Neural crest cell (in vitro differentiated cells): ENCODE measurements at regions not wholly inside any gene's neighbourhood (a gene's known extent, or its start where the extent isn't known, plus 50 kb on each side); places are given as distances from the start of the nearest gene placed in this dataset.

ENCODE experiments used
- DNase-seq: peaks from one replicate; pipeline ENCODE4 v3.0.0; 2021; ENCODE audit warnings: low read depth, mixed read lengths, low spot score
- H3K27ac Mint-ChIP-seq: one replicate; pipeline ENCODE4 v1.8.0; 2021; ENCODE audit warnings: mild to moderate bottlenecking, mixed read lengths; ENCODE audit not compliant: unreplicated experiment
- H3K27me3 Mint-ChIP-seq: 2 replicates; pipeline ENCODE4 v1.8.0; 2021; ENCODE audit warnings: low read depth, mild to moderate bottlenecking, mixed read lengths
- H3K36me3 Mint-ChIP-seq: 2 replicates; pipeline ENCODE4 v1.8.0; 2021; ENCODE audit warnings: low read depth, mild to moderate bottlenecking, mixed read lengths
- H3K4me1 Mint-ChIP-seq: 2 replicates; pipeline ENCODE4 v1.8.0; 2021; ENCODE audit warnings: mixed read lengths
- H3K4me3 Mint-ChIP-seq: one replicate; pipeline ENCODE4 v1.8.0; 2021; ENCODE audit warnings: mild to moderate bottlenecking, mixed read lengths
- H3K9me3 Mint-ChIP-seq: 2 replicates; pipeline ENCODE4 v1.8.0; 2021; ENCODE audit warnings: mixed read lengths
- TF ChIP-seq, protein P1 (sequence below): fragments of 200-600 bp; sonication (generic); conservative IDR thresholded peaks from 2 replicates; pipeline ENCODE4 v1.5.0; 2021; ENCODE audit warnings: antibody characterized with exemption, mild to moderate bottlenecking

DNA sequence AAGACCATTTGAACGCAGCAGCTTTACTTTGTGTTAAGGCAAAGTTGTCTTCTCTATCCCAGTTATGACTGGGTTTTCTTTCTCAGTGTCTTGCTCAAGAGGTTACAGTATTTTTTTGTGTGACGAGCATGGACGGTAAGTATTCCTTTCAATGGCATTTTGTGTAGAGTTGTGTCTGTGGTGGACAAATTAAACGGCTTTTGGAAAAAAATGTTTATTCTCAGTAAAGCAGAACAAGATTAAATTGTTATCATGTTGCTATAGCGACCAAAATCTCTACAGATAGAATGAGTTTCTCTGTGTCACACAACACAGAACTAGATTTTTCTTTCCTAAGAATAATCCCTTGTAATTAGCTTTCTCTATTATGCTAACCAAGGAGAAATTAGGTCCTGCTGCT lies 417.1 kb downstream of the AEBP2 start:
- peaks cover 6% of the 10 kb centered on the region for H3K9me3 Mint-ChIP-seq
- no peaks in the 10 kb centered on the region for H3K27me3 Mint-ChIP-seq
- no peaks in the 10 kb centered on the region for H3K4me1 Mint-ChIP-seq
- DNase-seq: no peak
- TF ChIP-seq, protein P1, sequence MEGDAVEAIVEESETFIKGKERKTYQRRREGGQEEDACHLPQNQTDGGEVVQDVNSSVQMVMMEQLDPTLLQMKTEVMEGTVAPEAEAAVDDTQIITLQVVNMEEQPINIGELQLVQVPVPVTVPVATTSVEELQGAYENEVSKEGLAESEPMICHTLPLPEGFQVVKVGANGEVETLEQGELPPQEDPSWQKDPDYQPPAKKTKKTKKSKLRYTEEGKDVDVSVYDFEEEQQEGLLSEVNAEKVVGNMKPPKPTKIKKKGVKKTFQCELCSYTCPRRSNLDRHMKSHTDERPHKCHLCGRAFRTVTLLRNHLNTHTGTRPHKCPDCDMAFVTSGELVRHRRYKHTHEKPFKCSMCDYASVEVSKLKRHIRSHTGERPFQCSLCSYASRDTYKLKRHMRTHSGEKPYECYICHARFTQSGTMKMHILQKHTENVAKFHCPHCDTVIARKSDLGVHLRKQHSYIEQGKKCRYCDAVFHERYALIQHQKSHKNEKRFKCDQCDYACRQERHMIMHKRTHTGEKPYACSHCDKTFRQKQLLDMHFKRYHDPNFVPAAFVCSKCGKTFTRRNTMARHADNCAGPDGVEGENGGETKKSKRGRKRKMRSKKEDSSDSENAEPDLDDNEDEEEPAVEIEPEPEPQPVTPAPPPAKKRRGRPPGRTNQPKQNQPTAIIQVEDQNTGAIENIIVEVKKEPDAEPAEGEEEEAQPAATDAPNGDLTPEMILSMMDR: no peak
- no peaks in the 10 kb centered on the region for H3K36me3 Mint-ChIP-seq
- no peak overlapping the region for H3K4me3 Mint-ChIP-seq
- no peak overlapping the region for H3K27ac Mint-ChIP-seq

DNA sequence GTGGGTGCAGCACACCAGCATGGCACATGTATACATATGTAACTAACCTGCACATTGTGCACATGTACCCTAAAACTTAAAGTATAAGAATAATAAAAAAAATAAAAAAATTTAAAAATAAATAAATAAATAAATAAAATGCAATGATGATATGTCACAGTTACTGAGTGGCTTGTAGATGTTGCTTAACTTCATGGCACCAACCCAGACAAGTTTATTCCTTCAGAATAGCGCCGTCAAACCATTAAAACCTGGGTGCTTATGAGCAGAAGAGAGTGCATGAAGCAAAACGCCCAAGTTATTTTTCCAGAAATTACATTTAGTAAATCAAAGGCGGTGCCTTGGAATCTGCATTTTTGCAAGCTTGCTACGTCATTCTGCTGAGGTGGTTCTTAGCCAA lies 417.9 kb downstream of the AEBP2 start:
- no peak for DNase-seq
- Mint-ChIP-seq H3K4me3 (no peak overlapping the region), H3K27ac (no peak overlapping the region), H3K9me3 (peaks cover 6% of the 10 kb centered on the region), H3K4me1 (no peaks in the 10 kb centered on the region), H3K36me3 (no peaks in the 10 kb centered on the region), H3K27me3 (no peaks in the 10 kb centered on the region)
- TF ChIP-seq, protein P1: no peak

DNA sequence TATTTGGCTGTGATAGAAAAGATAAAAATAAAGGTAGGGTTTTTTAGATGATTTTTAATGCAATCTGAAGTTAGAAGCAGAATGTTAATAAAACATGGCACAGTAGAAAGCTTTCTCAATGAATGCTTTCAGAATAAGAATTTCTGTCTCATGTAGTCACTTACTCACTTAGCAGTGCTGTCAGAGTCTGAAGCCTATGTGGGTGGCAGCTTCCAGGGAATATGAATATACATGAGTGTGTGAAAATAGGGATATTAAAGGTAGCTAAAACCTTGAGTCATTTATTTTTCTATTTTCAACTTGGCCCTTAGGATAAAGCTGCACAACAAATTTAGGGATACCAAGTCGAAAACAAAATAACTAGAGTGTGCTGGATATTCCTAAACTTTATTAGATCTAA lies 427.9 kb downstream of the AEBP2 start:
- Mint-ChIP-seq H3K27me3 (no peaks in the 10 kb centered on the region), H3K4me1 (peaks cover 5% of the 10 kb centered on the region), H3K36me3 (no peaks in the 10 kb centered on the region), H3K4me3 (no peak overlapping the region), H3K27ac (no peak overlapping the region), H3K9me3 (no peaks in the 10 kb centered on the region)
- no peak for DNase-seq
- TF ChIP-seq, protein P1: no peak

DNA sequence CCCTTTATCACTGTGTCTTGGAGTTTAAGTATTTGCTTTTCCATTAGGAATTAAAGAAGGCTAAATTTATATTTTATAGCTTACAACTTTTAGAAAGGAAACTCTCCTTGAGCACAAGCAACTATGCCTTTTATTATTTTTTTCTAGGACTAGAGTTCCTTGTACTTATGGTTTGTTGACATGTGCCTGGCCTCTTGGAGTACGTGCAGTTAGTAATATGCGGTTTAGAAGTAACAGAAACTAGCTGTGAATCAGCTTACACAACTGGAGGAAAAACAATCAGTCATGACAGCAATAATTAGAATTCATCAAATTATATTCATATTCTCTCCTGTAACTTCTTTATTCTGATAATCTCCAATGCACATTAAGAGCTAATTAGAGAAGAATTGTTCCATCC lies 428.7 kb downstream of the AEBP2 start:
- TF ChIP-seq, protein P1: no peak
- Mint-ChIP-seq H3K4me3 (no peak overlapping the region), H3K27me3 (no peaks in the 10 kb centered on the region), H3K4me1 (peaks cover 3% of the 10 kb centered on the region), H3K9me3 (no peaks in the 10 kb centered on the region), H3K27ac (no peak overlapping the region), H3K36me3 (no peaks in the 10 kb centered on the region)
- DNase-seq: no peak

DNA sequence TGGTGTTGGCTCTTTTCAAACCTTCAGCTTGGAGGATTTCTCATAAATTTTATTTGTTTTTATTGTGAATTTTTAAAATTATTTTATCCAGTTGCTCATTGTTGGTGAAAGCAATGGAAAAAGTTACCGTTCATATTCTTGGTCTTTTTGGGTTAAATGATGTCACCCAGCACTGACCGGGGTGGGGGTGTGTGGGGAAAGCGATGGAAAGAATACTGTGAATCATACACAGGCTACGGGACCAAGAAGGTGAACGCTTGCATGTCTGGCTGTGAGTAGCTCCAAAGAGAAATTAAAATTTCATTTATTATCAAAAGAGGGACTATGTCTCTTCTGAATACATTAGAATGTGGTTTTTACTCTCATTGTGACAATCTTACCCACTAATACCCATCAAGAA lies 430.1 kb downstream of the AEBP2 start:
- TF ChIP-seq, protein P1: no peak
- no peak for DNase-seq
- Mint-ChIP-seq H3K4me1 (peaks cover 4% of the 10 kb centered on the region), H3K27ac (no peak overlapping the region), H3K4me3 (no peak overlapping the region), H3K9me3 (peaks cover 3% of the 10 kb centered on the region), H3K36me3 (no peaks in the 10 kb centered on the region), H3K27me3 (no peaks in the 10 kb centered on the region)
